KOPT-K1 (cell line): ENCODE measurements at regions not wholly inside any gene's neighbourhood (a gene's known extent, or its start where the extent isn't known, plus 50 kb on each side); places are given as distances from the start of the nearest gene placed in this dataset.
"Not testable (repeated sequence)": the region's sequence is repeated elsewhere in the genome, so short reads cannot be mapped to it uniquely, and the experiment has no call there.

Experiments
- H3K27ac ChIP-seq: fragments of 200-600 bp; sonication (generic); 2 replicates; pipeline ENCODE4 v1.5.1; 2016; ENCODE audit warnings: antibody characterized with exemption, mild to moderate bottlenecking, low read depth, low read length; ENCODE audit not compliant: poor library complexity, severe bottlenecking
- H3K36me3 ChIP-seq: fragments of 200-600 bp; sonication (generic); 2 replicates; pipeline ENCODE4 v1.5.1; 2017; ENCODE audit warnings: antibody characterized with exemption, mild to moderate bottlenecking, low read length, moderate library complexity; ENCODE audit not compliant: insufficient read depth
- H3K9me3 ChIP-seq: fragments of 200-600 bp; sonication (generic); 2 replicates; pipeline ENCODE4 v1.5.1; 2017; ENCODE audit warnings: antibody characterized with exemption, low read length, mild to moderate bottlenecking; ENCODE audit not compliant: insufficient read depth, poor library complexity, severe bottlenecking

GRCh38 chr12:85457016-85457415 is 177.0 kb downstream of the ALX1 start:
- Histone ChIP-seq H3K9me3 (no peaks in the 10 kb centered on the region), H3K27ac (no peak overlapping the region), H3K36me3 (no peaks in the 10 kb centered on the region)

DNA sequence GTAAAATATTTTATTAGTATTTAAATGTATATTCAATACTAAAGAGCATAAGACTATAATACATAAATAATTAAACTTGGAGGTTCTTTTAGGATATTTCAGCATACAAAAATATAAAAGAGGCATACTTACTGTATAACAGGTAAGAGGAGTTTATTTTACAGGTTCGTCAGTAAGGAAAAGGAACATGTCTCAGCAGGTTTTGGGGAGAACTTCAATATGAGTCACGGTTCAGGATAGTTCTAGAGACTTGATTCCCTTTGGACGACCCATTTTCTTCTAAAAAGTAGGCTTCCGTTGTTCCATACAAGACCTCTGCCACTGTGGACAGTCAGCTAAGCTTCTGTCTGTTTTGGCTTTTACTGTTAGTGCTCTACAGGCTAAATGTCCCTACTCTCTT is 181.1 kb downstream of the ALX1 start:
- Histone ChIP-seq H3K27ac (no peak overlapping the region), H3K9me3 (no peaks in the 10 kb centered on the region), H3K36me3 (no peaks in the 10 kb centered on the region)

- H3K27ac ChIP-seq = no peak overlapping the region
- no peaks in the 10 kb centered on the region for H3K36me3 ChIP-seq
- no peaks in the 10 kb centered on the region for H3K9me3 ChIP-seq
These were observed 182.9 kb downstream of the ALX1 start for GRCh38 chr12:85462888-85463287.

DNA sequence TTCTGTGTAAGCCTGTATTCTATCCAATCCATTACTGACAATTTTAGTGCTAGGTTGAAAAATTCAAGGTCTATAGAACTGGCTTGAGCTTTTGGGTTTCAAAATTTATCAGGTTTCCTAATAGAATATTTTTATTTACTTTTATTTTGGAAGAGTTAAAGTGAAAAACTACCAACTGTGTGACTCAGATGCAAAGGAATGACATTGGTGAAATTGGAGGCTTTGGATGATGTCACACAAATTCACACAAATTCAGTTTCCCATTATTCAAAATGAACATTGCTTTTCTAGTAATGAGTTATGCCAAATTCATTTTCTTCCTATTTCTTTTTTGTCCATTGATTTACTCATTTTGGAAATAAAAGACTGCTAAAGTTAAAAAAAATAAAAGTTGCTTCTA is 186.9 kb downstream of the ALX1 start:
- Histone ChIP-seq H3K27ac (no peak overlapping the region), H3K36me3 (no peaks in the 10 kb centered on the region), H3K9me3 (no peaks in the 10 kb centered on the region)

DNA sequence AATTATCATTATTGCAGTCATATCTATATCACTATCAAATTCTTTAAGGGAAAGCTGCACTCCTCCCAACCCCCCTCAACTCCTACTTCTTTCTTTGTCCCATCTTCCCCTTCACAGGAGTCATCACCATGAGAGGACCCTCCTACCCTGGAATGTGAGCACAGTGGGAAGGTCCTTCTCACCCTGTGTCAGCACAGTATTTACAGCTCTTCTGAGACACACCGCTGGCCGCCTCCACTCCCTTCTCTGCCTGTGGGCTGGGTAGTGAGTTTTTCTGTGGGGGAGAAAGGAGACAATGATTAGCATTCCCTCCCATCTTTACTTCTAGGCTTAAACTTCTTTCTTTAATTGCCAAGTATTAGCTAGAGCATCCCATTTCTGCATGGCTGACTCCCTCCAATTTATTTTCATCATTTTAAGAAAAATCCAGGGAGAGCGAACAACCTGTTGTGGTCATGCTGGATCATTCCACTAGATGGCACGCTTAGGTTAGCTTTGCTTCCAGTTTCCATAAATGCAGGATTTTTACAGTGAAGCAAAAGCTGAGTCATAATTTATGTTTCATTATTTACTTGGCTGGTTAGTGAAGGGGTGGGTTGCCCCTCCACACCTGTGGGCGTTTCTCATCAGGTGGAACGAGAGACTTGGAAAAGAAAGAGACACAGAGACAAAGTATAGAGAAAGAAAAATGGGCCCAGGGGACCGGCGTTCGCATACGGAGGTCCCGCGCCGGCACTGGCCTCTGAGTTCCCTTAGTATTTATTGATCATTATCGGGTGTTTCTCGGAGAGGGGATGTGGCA is 188.5 kb downstream of the ALX1 start:
- peak overlapping the region; percentile 40 for H3K27ac ChIP-seq
- H3K9me3 ChIP-seq = no peaks in the 10 kb centered on the region
- no peaks in the 10 kb centered on the region for H3K36me3 ChIP-seq

DNA sequence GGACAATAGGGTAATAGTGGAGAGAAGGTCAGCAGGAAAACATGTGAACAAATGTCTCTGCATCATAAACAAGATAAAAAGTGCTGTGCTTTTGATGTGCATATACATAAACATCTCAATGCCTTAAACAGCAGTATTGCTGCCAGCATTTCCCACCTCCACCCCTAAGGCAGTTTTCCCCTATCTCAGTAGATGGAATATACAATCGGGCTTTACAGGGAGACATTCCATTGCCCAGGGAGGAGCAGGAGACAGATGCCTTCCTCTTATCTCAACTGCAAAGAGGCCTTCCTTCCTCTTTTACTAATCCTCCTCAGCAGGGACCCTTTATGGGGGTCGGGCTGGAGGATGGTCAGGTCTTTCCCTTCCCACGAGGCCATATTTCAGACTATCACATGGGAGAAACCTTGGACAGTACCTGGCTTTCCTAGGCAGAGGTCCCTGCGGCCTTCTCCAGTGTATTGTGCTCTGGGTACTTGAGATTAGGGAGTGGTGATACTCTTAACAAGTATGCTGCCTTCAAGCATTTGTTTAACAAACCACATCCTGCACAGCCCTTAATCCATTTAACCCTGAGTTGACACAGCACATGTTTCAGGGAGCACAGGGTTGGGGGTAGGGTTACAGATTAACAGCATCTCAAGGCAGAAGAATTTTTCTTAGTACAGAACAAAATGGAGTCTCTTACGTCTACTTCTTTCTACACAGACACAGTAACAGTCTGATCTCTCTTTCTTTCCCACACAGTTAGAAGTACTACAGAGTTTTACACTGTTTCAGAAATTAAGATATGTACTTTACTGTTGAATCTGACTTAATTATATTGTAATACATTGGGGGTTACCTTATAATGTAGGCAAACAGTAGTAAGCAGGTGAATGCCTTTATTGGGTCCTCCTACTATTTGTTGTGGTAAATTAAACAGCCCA is 189.4 kb downstream of the ALX1 start:
- peak overlapping the region; percentile 40 for H3K27ac ChIP-seq
- H3K9me3 ChIP-seq, H3K36me3 ChIP-seq: not testable (repeated sequence)

GRCh38 chr12:85475277-85475676 is 195.3 kb downstream of the ALX1 start:
- not testable (repeated sequence) for H3K27ac ChIP-seq, H3K36me3 ChIP-seq, H3K9me3 ChIP-seq

DNA sequence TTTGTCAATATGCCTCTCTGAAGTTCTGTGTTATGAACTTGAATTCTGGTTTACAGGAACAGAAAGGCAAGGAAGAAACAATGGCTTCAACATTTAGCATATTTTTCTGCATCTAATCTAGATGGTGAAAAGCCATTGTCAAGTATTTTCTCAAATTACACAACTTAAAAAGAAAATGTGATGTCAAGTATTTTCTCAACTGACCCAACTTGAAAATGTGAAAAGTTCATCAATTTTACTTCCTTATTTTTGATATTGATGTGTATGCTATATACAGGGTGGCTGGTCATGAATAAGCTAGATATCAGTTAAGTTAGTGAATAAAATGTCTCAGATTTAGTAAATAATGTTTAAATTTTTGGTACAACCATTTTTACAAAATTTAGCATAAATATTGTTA is 196.7 kb downstream of the ALX1 start:
- no peak overlapping the region for H3K27ac ChIP-seq
- no peaks in the 10 kb centered on the region for H3K9me3 ChIP-seq

DNA sequence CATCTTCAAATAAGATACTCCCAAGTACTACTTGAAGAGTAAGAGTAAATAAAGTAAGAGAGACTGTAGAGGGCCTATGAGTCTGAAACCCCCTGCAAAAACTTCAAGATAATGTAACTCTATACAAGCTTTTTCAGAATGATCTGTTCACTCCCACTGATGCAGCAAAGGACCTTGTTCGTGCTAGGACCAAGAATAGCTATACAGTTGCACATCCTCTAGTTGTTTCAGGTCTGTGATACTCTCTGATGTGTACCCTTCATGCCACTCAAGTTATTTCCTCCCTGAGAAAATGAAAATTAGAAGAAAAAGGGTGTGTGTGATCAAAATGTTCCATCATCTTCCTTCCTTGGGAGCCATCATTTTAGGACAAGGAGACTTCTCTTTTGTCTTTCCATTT is 204.4 kb downstream of the ALX1 start:
- no peaks in the 10 kb centered on the region for H3K9me3 ChIP-seq
- H3K36me3 ChIP-seq = no peaks in the 10 kb centered on the region
- H3K27ac ChIP-seq = no peak overlapping the region

More for the DNA sequence above, 196.7 kb downstream of the ALX1 start:
- H3K36me3 ChIP-seq = no peaks in the 10 kb centered on the region

- H3K27ac ChIP-seq = no peak overlapping the region
These were observed 209.2 kb downstream of the ALX1 start for GRCh38 chr12:85489194-85489593.

DNA sequence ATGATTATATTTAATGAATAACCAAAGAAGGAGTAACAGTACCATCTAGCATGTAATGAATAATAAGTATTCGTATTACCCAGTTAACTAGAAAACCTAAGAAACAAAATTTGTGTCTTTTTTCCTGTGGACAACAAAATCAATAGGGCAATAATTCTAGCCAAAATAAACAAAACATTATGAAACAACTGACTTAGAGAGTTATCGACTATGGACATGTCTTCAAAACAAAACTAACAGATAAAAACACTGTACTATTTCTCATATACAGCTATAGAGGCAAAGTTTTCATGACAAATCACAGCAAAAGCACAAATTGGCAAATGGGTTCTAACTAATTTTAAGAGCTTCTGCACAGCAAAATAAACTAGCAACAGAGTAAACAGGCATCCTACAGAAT is 224.1 kb downstream of the ALX1 start:
- no peaks in the 10 kb centered on the region for H3K36me3 ChIP-seq
- no peaks in the 10 kb centered on the region for H3K9me3 ChIP-seq
- H3K27ac ChIP-seq = no peak overlapping the region

More at GRCh38 chr12:85489194-85489593, 209.2 kb downstream of the ALX1 start:
- H3K9me3 ChIP-seq = no peaks in the 10 kb centered on the region
- H3K36me3 ChIP-seq = no peaks in the 10 kb centered on the region

DNA sequence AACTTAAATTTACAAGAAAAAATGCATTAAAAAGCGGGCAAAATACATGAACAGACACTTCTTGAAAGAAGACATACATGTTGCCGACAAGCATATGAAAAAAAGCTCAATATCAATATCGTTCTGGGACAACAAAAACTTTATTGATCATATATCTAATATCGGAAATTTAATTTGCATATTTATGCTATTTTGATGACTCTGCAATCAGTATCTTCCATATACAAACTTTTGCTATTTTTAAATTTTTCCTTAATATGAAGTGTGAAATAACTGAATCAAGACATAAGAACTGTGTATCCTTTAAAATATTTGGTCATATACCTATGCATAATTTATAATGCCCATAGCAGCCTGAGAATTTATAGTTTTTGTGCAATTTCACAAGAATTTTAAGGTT is 224.6 kb downstream of the ALX1 start:
- Histone ChIP-seq H3K36me3 (no peaks in the 10 kb centered on the region), H3K27ac (no peak overlapping the region), H3K9me3 (no peaks in the 10 kb centered on the region)

DNA sequence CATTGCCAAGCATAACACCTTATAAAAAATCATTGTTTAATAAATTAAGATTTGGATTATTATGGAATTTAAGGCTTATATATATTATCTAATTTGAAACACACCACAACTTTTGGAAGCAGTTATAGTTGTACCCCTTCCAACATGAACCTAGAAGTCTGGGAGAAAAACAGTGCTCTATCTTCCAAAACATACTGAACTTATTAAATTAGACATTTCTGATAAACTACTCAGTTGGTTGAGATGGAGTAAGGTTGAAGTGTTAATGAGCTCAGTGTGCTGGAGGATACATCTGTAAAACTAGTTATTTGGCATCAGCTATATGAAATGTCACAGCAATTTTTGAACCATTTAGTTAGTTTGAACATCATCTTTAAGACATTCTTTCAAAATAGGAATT is 227.4 kb downstream of the ALX1 start:
- Histone ChIP-seq H3K27ac (no peak overlapping the region), H3K9me3 (no peaks in the 10 kb centered on the region), H3K36me3 (no peaks in the 10 kb centered on the region)

DNA sequence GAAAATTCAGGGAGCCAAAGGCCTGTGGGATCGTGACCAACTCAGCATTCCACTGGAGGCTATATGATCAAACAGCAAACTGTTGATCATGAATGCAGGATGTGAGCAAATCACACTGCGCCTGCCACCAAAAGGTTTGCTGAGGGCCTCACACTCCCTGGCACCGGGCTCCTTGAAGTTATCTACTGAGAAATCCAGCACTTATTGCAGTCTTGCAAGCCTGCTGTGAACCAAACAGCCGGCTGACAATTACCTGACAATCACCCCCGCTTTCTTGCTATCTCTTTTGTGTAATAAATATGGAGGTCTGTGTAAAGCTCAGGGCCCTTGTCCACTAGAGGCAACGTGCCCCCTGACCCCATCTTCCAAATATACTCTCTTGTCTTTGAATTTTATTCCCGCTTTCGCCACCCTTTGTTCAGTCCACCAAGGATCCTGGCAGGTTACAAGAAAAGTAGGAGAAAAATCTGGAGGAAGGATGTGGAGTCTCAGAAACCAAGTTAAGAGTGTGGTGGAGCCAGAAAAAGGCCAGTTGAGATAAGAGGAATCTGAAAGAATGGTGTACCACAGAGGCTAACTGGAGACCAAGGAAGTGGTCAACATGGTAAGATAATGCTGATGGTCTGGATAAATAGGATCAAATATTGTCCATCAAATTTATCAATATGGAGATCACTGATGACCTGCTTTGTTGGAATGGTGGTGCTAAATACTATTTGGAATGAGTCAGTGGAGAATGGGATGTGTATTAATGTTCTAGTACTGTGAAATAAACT is 229.2 kb downstream of the ALX1 start:
- Histone ChIP-seq H3K36me3 (no peaks in the 10 kb centered on the region), H3K27ac (no peak overlapping the region), H3K9me3 (no peaks in the 10 kb centered on the region)

- H3K36me3 ChIP-seq = no peaks in the 10 kb centered on the region
- no peaks in the 10 kb centered on the region for H3K9me3 ChIP-seq
- H3K27ac ChIP-seq = no peak overlapping the region
These were observed 229.8 kb downstream of the ALX1 start for GRCh38 chr12:85509857-85510256.
